GM04503 (cell line): ENCODE measurements at regions not wholly inside any gene's neighbourhood (a gene's known extent, or its start where the extent isn't known, plus 50 kb on each side); places are given as distances from the start of the nearest gene placed in this dataset.
A peak's percentile ranks its signal among the peaks of the same experiment; 100 is the strongest.
"Not testable (repeated sequence)": the region's sequence is repeated elsewhere in the genome, so short reads cannot be mapped to it uniquely, and the experiment has no call there.

ENCODE experiments used
- DNase-seq: peaks from one replicate; pipeline ENCODE4 v3.0.0-alpha.2; 2012; ENCODE audit warnings: low read depth

GRCh38 chr2:42972933-42973516 is 180.6 kb upstream of the HAAO start:
- DNase-seq = not testable (repeated sequence)

GRCh38 chr2:42971947-42972736 is 179.8 kb upstream of the HAAO start:
- no peak for DNase-seq

- DNase-seq = no peak
Observed at GRCh38 chr2:42971381-42971780, 179.0 kb upstream of the HAAO start.

GRCh38 chr2:42970151-42970550 is 177.8 kb upstream of the HAAO start:
- DNase-seq = no peak

GRCh38 chr2:42969231-42970150 is 177.1 kb upstream of the HAAO start:
- DNase-seq = peak; percentile 94

- DNase-seq = peak; percentile 80
Observed at GRCh38 chr2:42967959-42968674, 175.7 kb upstream of the HAAO start.

- DNase-seq = no peak
Observed at GRCh38 chr2:42965910-42966309, 173.5 kb upstream of the HAAO start.

- no peak for DNase-seq
Observed at GRCh38 chr2:42965196-42965595, 172.8 kb upstream of the HAAO start.

GRCh38 chr2:42964439-42965083 is 172.2 kb upstream of the HAAO start:
- DNase-seq = peak; percentile 85

GRCh38 chr2:42963452-42964068 is 171.2 kb upstream of the HAAO start:
- no peak for DNase-seq

GRCh38 chr2:42962508-42962953 is 170.1 kb upstream of the HAAO start:
- DNase-seq = no peak

- no peak for DNase-seq
Observed at GRCh38 chr2:42961961-42962360, 169.6 kb upstream of the HAAO start.

GRCh38 chr2:42961385-42961811 is 169.0 kb upstream of the HAAO start:
- no peak for DNase-seq

- DNase-seq = no peak
Observed at GRCh38 chr2:42960842-42961180, 168.4 kb upstream of the HAAO start.

GRCh38 chr2:42960002-42960841 is 167.8 kb upstream of the HAAO start:
- DNase-seq = no peak

- DNase-seq = no peak
Observed at GRCh38 chr2:42959234-42960001, 167.0 kb upstream of the HAAO start.

GRCh38 chr2:42958741-42959233 is 166.4 kb upstream of the HAAO start:
- no peak for DNase-seq

GRCh38 chr2:42957861-42958301 is 165.5 kb upstream of the HAAO start:
- DNase-seq = no peak
